Loucy (cell line): ENCODE measurements at regions not wholly inside any gene's neighbourhood (a gene's known extent, or its start where the extent isn't known, plus 50 kb on each side); places are given as distances from the start of the nearest gene placed in this dataset.
"Not testable (repeated sequence)": the region's sequence is repeated elsewhere in the genome, so short reads cannot be mapped to it uniquely, and the experiment has no call there.

Source experiments
- EZH2phosphoT487 ChIP-seq: fragments of 200-600 bp; IDR thresholded peaks from 2 replicates; pipeline ENCODE4 v1.6.1; 2018; ENCODE audit warnings: antibody characterized with exemption, mild to moderate bottlenecking, moderate library complexity, borderline replicate concordance
- TF ChIP-seq, protein P1 (sequence below): fragments of 200-600 bp; sonication (generic); conservative IDR thresholded peaks from 2 replicates; pipeline ENCODE4 v1.5.1; 2014; ENCODE audit warnings: mild to moderate bottlenecking, antibody characterized with exemption, low read length

DNA sequence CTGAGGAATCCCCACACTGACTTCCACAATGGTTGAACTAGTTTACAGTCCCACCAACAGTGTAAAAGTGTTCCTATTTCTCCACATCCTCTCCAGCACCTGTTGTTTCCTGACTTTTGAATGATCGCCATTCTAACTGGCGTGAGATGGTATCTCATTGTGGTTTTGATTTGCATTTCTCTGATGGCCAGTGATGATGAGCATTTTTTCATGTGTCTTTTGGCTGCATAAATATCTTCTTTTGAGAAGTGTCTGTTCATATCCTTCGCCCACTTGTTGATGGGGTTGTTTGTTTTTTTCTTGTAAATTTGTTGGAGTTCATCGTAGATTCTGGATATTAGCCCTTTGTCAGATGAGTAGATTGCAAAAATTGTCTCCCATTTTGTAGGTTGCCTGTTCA, 583.1 kb upstream of the RGMB start:
- TF ChIP-seq, protein P1, sequence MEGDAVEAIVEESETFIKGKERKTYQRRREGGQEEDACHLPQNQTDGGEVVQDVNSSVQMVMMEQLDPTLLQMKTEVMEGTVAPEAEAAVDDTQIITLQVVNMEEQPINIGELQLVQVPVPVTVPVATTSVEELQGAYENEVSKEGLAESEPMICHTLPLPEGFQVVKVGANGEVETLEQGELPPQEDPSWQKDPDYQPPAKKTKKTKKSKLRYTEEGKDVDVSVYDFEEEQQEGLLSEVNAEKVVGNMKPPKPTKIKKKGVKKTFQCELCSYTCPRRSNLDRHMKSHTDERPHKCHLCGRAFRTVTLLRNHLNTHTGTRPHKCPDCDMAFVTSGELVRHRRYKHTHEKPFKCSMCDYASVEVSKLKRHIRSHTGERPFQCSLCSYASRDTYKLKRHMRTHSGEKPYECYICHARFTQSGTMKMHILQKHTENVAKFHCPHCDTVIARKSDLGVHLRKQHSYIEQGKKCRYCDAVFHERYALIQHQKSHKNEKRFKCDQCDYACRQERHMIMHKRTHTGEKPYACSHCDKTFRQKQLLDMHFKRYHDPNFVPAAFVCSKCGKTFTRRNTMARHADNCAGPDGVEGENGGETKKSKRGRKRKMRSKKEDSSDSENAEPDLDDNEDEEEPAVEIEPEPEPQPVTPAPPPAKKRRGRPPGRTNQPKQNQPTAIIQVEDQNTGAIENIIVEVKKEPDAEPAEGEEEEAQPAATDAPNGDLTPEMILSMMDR = not testable (repeated sequence)
- TF ChIP-seq EZH2phosphoT487 = not testable (repeated sequence)
